HepG2 (cell line): ENCODE measurements at regions not wholly inside any gene's neighbourhood (a gene's known extent, or its start where the extent isn't known, plus 50 kb on each side); places are given as distances from the start of the nearest gene placed in this dataset.

Experiments used
- ATAC-seq: fragments of 200-7000 bp; cut with Tn5 transposase; 3 replicates; pipeline ENCODE4 v1.9.1; 2020; ENCODE audit warnings: mild to moderate bottlenecking, moderate library complexity
- BruUV-seq: library from RNA; stranded (reverse); fragments of 400-500 nt; replicated peaks from 2 replicates; lab custom pipeline; 2021; lab: Mats Ljungman, UMichigan
- CTCF ChIA-PET: fragments of 300-600 bp; formaldehyde crosslinking; extraction: SDS; loops from one replicate; lab custom pipeline; 2021; ENCODE audit warnings: low total read pairs, inconsistent platforms, low intra/inter-chr PET ratio; lab: Yijun Ruan, JAX
- POLR2A ChIA-PET: fragments of 350-600 bp; sonication (Branson Sonifier 250); formaldehyde crosslinking; loops from one replicate; lab custom pipeline; 2020; ENCODE audit warnings: antibody characterized with exemption, inconsistent platforms; lab: Yijun Ruan, JAX
- DNase-seq: peaks from one replicate; pipeline ENCODE4 v3.0.0-alpha.2; 2015; ENCODE audit warnings: low spot score
- FAIRE-seq: peaks from 3 replicates; lab custom pipeline; 2011; peaks lifted over from hg19 to GRCh38; lab: Jason Lieb, UNC
- H2AFZ ChIP-seq: one replicate; pipeline ENCODE4 v1.6.1; 2011; ENCODE audit warnings: low read length, inconsistent platforms
- H3K27ac ChIP-seq: fragments of 300-600 bp; 3 replicates; pipeline ENCODE4 v1.8.0; 2011; ENCODE audit warnings: mixed run types, mild to moderate bottlenecking, mixed read lengths, low read length, inconsistent platforms; ENCODE audit not compliant: insufficient read depth; ENCODE audit errors: extremely low read length
- H3K27me3 ChIP-seq, 2 experiments: fragments of 200-600 bp in 1 of 2; 2 replicates in 1 of 2; 3 replicates in 1 of 2; pipeline versions ENCODE4 v1.6.0 to v1.8.0; 2011; ENCODE audit warnings: low read length in 2 of 2, mild to moderate bottlenecking in 2 of 2, moderate library complexity in 2 of 2, inconsistent platforms in 1 of 2; ENCODE audit not compliant: insufficient read depth in 2 of 2, control insufficient read depth in 1 of 2
- H3K36me3 ChIP-seq, 2 experiments: fragments of 200-600 bp in 1 of 2; replicated peaks in 1 of 2; 2 replicates in 1 of 2; 3 replicates in 1 of 2; pipeline versions ENCODE4 v1.5.1 to v1.8.0; 2011; ENCODE audit warnings: low read length in 2 of 2, inconsistent platforms in 1 of 2; ENCODE audit not compliant: insufficient read depth in 2 of 2, control insufficient read depth in 1 of 2
- H3K4me1 ChIP-seq: 2 replicates; pipeline ENCODE4 v1.5.1; 2012; ENCODE audit warnings: low read length, inconsistent platforms; ENCODE audit not compliant: insufficient read depth
- H3K4me2 ChIP-seq: 2 replicates; pipeline ENCODE4 v1.6.0; 2011; ENCODE audit warnings: low read depth, low read length, inconsistent platforms
- H3K4me3 ChIP-seq, 3 experiments: fragments of 200-600 bp in 1 of 3; sonication (generic), shearing (Covaris generic) in 1 of 3; replicated peaks in 1 of 3; 2 replicates each; pipeline ENCODE4 v1.5.1; 2011 to 2016; ENCODE audit warnings: low read length in 3 of 3, inconsistent platforms in 2 of 3, low read depth in 2 of 3, mild to moderate bottlenecking in 2 of 3, control low read depth in 1 of 3, mixed read lengths in 1 of 3; ENCODE audit not compliant: insufficient read depth in 1 of 3
- H3K79me2 ChIP-seq: one replicate; pipeline ENCODE4 v1.6.1; 2011; ENCODE audit warnings: low read length, inconsistent platforms; ENCODE audit not compliant: insufficient read depth
- H3K9ac ChIP-seq: 2 replicates; pipeline ENCODE4 v1.6.0; 2011; ENCODE audit warnings: mild to moderate bottlenecking, low read depth, low read length, inconsistent platforms; ENCODE audit not compliant: insufficient read depth
- H3K9me3 ChIP-seq: 2 replicates; pipeline ENCODE4 v1.5.1; 2012; ENCODE audit warnings: mild to moderate bottlenecking, low read length
- H4K20me1 ChIP-seq: 2 replicates; pipeline ENCODE4 v1.6.0; 2011; ENCODE audit warnings: inconsistent platforms, mild to moderate bottlenecking, low read length, moderate library complexity; ENCODE audit not compliant: insufficient read depth
- SSRP1 ChIP-seq: IDR thresholded peaks from 2 replicates; pipeline ENCODE4 v1.6.1; 2016; ENCODE audit warnings: control low read depth
- ZNF274 ChIP-seq: sonication (generic); formaldehyde crosslinking; IDR thresholded peaks from 2 replicates; pipeline ENCODE4 v1.5.1; 2020; ENCODE audit warnings: mild to moderate bottlenecking, missing genetic modification reagents
- WGBS: methylation state at CpG from one replicate; pipeline ENCODE4 v1.1.6; 2017; ENCODE audit warnings: low lambda C conversion rate; 5-methylcytosine and 5-hydroxymethylcytosine counted together
- in situ Hi-C: cut with HindIII; loops from 2 replicates; pipeline ENCODE4 v1.10.0; 2017; ENCODE audit warnings: low pct_unique_long_range_greater_than_20kb; ENCODE audit not compliant: extremely low pct_ligation_motif_present
- intact Hi-C: fragments of 100-400 bp; cut with micrococcal nuclease; formaldehyde crosslinking; loops from one replicate; pipeline ENCODE4 v1.10.0; 2022; ENCODE audit not compliant: unreplicated experiment
- TF ChIP-seq, protein P1 (sequence below), 2 experiments: sonication (generic) in 1 of 2; formaldehyde crosslinking in 1 of 2; IDR thresholded peaks; 2 replicates each; pipeline versions ENCODE4 v1.5.1 to v1.6.1; 2011 to 2020; ENCODE audit warnings: borderline replicate concordance in 1 of 2, low read depth in 1 of 2, low read length in 1 of 2, mild to moderate bottlenecking in 1 of 2, missing genetic modification reagents in 1 of 2, moderate library complexity in 1 of 2
- TF ChIP-seq, protein P2 (sequence below): sonication (generic); formaldehyde crosslinking; IDR thresholded peaks from 2 replicates; pipeline ENCODE4 v1.8.0; 2022; ENCODE audit warnings: low read depth, missing genetic modification reagents
- TF ChIP-seq, protein P3 (sequence below): sonication (generic); formaldehyde crosslinking; IDR thresholded peaks from one replicate; pipeline ENCODE4 v1.5.1; 2020; ENCODE audit warnings: mild to moderate bottlenecking, missing genetic modification reagents; ENCODE audit errors: not compliant biosample characterization
- TF ChIP-seq, protein P4 (sequence below): sonication (generic); formaldehyde crosslinking; IDR thresholded peaks from 2 replicates; pipeline ENCODE4 v1.4.0; 2020; ENCODE audit warnings: mild to moderate bottlenecking, missing genetic modification reagents

DNA sequence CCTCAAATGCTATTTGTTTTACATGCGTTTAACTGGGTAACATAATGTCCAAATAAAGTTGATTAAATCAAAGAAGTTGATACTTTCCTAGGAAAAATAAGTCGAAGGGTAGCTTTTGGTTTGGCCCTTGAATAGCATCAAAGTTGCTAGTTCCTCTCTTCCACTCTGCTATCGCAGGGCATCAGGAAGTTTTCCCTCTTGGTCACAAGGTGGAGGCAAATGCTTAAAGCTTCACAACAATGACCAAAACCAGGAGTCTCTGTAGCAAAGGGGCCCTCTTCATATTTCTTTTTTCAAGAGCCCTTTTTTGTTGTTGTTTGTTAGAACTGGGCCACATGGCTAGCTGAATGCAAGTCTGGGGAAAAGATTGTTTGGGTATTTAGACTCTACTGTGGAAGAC lies 668.4 kb downstream of the KCNT2 start (continued):
- TF ChIP-seq, protein P1, sequence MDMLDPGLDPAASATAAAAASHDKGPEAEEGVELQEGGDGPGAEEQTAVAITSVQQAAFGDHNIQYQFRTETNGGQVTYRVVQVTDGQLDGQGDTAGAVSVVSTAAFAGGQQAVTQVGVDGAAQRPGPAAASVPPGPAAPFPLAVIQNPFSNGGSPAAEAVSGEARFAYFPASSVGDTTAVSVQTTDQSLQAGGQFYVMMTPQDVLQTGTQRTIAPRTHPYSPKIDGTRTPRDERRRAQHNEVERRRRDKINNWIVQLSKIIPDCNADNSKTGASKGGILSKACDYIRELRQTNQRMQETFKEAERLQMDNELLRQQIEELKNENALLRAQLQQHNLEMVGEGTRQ (IDR thresholded peaks at IDR 0.05; ENCODE audit: low read depth, low read length), result no peak
- TF ChIP-seq, protein P1 (CRISPR knock-in tag; IDR thresholded peaks at IDR 0.05; ENCODE audit: borderline replicate concordance), result no peak
- TF ChIP-seq, protein P2, sequence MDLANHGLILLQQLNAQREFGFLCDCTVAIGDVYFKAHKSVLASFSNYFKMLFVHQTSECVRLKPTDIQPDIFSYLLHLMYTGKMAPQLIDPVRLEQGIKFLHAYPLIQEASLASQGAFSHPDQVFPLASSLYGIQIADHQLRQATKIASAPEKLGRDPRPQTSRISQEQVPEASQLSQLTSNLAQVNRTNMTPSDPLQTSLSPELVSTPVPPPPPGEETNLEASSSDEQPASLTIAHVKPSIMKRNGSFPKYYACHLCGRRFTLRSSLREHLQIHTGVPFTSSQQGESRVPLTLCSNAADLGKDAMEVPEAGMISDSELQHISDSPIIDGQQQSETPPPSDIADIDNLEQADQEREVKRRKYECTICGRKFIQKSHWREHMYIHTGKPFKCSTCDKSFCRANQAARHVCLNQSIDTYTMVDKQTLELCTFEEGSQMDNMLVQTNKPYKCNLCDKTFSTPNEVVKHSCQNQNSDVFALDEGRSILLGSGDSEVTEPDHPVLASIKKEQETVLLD (CRISPR knock-in tag), result no peak

DNA sequence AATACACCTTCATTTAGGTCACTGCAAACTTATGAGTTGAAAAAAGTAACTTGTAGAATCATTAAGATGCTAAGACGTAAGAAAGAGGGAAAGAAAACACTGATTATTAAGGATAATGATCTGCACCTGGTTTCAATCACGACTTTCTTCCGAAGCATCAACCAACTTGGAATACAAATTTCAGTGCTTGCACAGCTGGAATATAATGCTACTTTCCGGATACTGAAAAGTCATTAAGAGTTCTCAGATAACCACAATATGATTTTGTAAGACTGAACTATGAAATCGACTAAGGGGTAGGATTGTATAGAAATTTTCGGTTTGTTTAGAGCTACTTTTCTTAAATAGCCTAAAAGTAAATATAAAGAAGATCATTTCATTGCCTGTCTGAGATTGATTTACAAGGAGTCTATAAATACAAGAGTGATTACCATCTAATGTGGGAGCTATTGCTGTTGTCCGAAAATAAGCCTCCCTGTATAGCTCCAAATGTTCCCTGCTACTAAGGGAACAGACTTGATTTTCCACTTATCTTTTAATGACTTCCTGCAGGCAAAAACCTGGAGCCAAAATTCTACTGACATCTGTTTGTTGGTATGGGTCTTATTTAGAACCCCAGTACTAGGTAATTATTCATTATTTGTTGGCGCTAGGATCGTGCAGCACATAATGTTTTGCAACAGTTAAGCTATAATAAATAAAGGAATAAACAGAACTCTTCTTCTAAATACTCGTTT lies 673.3 kb downstream of the KCNT2 start:
- WGBS, result 1% methylated on average over 10 of the region's 10 CpGs
- no peak for TF ChIP-seq SSRP1 (CRISPR knock-in tag)
- no peak for TF ChIP-seq ZNF274 (CRISPR knock-in tag)
- TF ChIP-seq, protein P3, sequence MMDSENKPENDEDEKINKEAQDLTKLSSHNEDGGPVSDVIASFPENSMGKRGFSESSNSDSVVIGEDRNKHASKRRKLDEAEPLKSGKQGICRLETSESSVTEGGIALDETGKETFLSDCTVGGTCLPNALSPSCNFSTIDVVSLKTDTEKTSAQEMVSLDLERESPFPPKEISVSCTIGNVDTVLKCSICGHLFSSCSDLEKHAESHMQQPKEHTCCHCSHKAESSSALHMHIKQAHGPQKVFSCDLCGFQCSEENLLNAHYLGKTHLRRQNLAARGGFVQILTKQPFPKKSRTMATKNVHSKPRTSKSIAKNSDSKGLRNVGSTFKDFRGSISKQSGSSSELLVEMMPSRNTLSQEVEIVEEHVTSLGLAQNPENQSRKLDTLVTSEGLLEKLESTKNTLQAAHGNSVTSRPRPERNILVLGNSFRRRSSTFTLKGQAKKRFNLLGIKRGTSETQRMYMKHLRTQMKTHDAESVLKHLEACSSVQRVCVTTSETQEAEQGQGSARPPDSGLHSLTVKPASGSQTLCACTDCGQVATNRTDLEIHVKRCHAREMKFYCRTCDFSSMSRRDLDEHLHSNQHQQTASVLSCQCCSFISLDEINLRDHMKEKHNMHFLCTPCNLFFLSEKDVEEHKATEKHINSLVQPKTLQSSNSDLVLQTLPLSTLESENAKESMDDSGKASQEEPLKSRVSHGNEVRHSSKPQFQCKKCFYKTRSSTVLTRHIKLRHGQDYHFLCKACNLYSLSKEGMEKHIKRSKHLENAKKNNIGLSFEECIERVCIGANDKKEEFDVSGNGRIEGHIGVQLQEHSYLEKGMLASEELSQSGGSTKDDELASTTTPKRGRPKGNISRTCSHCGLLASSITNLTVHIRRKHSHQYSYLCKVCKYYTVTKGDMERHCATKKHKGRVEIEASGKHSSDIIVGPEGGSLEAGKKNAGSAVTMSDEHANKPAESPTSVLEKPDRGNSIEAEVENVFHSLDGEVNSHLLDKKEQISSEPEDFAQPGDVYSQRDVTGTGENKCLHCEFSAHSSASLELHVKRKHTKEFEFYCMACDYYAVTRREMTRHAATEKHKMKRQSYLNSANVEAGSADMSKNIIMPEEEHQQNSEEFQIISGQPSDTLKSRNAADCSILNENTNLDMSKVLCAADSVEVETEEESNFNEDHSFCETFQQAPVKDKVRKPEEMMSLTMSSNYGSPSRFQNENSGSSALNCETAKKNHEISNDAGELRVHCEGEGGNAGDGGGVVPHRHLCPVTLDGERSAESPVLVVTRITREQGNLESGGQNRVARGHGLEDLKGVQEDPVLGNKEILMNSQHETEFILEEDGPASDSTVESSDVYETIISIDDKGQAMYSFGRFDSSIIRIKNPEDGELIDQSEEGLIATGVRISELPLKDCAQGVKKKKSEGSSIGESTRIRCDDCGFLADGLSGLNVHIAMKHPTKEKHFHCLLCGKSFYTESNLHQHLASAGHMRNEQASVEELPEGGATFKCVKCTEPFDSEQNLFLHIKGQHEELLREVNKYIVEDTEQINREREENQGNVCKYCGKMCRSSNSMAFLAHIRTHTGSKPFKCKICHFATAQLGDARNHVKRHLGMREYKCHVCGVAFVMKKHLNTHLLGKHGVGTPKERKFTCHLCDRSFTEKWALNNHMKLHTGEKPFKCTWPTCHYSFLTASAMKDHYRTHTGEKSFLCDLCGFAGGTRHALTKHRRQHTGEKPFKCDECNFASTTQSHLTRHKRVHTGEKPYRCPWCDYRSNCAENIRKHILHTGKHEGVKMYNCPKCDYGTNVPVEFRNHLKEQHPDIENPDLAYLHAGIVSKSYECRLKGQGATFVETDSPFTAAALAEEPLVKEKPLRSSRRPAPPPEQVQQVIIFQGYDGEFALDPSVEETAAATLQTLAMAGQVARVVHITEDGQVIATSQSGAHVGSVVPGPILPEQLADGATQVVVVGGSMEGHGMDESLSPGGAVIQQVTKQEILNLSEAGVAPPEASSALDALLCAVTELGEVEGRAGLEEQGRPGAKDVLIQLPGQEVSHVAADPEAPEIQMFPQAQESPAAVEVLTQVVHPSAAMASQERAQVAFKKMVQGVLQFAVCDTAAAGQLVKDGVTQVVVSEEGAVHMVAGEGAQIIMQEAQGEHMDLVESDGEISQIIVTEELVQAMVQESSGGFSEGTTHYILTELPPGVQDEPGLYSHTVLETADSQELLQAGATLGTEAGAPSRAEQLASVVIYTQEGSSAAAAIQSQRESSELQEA (CRISPR knock-in tag), result no peak
- TF ChIP-seq, protein P4, sequence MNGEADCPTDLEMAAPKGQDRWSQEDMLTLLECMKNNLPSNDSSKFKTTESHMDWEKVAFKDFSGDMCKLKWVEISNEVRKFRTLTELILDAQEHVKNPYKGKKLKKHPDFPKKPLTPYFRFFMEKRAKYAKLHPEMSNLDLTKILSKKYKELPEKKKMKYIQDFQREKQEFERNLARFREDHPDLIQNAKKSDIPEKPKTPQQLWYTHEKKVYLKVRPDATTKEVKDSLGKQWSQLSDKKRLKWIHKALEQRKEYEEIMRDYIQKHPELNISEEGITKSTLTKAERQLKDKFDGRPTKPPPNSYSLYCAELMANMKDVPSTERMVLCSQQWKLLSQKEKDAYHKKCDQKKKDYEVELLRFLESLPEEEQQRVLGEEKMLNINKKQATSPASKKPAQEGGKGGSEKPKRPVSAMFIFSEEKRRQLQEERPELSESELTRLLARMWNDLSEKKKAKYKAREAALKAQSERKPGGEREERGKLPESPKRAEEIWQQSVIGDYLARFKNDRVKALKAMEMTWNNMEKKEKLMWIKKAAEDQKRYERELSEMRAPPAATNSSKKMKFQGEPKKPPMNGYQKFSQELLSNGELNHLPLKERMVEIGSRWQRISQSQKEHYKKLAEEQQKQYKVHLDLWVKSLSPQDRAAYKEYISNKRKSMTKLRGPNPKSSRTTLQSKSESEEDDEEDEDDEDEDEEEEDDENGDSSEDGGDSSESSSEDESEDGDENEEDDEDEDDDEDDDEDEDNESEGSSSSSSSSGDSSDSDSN (CRISPR knock-in tag), result no peak

More for the DNA sequence above, 673.3 kb downstream of the KCNT2 start:
- no peak for DNase-seq
- no TSS peak for BruUV-seq
- Histone ChIP-seq H3K27me3 (no peaks in the 10 kb centered on the region), H3K4me2 (no peak overlapping the region), H2AFZ (no peak overlapping the region), H3K79me2 (no peaks in the 10 kb centered on the region), H4K20me1 (no peaks in the 10 kb centered on the region), H3K27ac (no peak overlapping the region), H3K4me3 (no peak overlapping the region), H3K4me1 (no peaks in the 10 kb centered on the region), H3K9ac (no peak overlapping the region), H3K9me3 (0 out of 2 replicates have a peak, but pooled peaks cover 6% of the 10 kb centered on the region), H3K36me3 (no peaks in the 10 kb centered on the region)
- ChIA-PET CTCF (no interaction called here), POLR2A (no interaction called here)
- intact Hi-C loops, result no loop called here
- in situ Hi-C loops, result no loop called here
- ATAC-seq, result no peak
- FAIRE-seq, result no peak
